Brain pericyte (primary cell): ENCODE measurements at regions not wholly inside any gene's neighbourhood (a gene's known extent, or its start where the extent isn't known, plus 50 kb on each side); places are given as distances from the start of the nearest gene placed in this dataset.

Source experiments
- DNase-seq: peaks from one replicate; pipeline ENCODE4 v3.0.0-alpha.2; 2012; ENCODE audit warnings: low read depth, low spot score

GRCh38 chr2:2871480-2872308, 505.9 kb downstream of the EIPR1 start:
- DNase-seq: no peak

- no peak for DNase-seq
These were observed 507.5 kb downstream of the EIPR1 start for GRCh38 chr2:2870106-2870505.

GRCh38 chr2:2869553-2869952, 508.1 kb downstream of the EIPR1 start:
- DNase-seq: no peak

GRCh38 chr2:2868085-2868484, 509.5 kb downstream of the EIPR1 start:
- DNase-seq: no peak

GRCh38 chr2:2867397-2867979, 510.1 kb downstream of the EIPR1 start:
- DNase-seq: no peak

GRCh38 chr2:2866459-2866858, 511.2 kb downstream of the EIPR1 start:
- DNase-seq: no peak

GRCh38 chr2:2862386-2862785, 515.2 kb downstream of the EIPR1 start:
- DNase-seq: no peak

GRCh38 chr2:2861666-2862240, 515.9 kb downstream of the EIPR1 start:
- DNase-seq: no peak

GRCh38 chr2:2860589-2861300, 516.9 kb downstream of the EIPR1 start:
- no peak for DNase-seq

- no peak for DNase-seq
These were observed 517.9 kb downstream of the EIPR1 start for GRCh38 chr2:2859732-2860131.

- DNase-seq: no peak
These were observed 518.5 kb downstream of the EIPR1 start for GRCh38 chr2:2859164-2859563.

- no peak for DNase-seq
These were observed 520.7 kb downstream of the EIPR1 start for GRCh38 chr2:2856723-2857415.

GRCh38 chr2:2855297-2855696, 522.3 kb downstream of the EIPR1 start:
- DNase-seq: no peak

- no peak for DNase-seq
These were observed 522.3 kb upstream of the MYT1L start for GRCh38 chr2:2853346-2853745.

- DNase-seq: no peak
These were observed 521.0 kb upstream of the MYT1L start for GRCh38 chr2:2851806-2852777.

- no peak for DNase-seq
These were observed 520.2 kb upstream of the MYT1L start for GRCh38 chr2:2851316-2851715.

- DNase-seq: no peak
These were observed 519.8 kb upstream of the MYT1L start for GRCh38 chr2:2850859-2851258.

GRCh38 chr2:2850218-2850755, 519.2 kb upstream of the MYT1L start:
- DNase-seq: no peak

GRCh38 chr2:2849464-2850217, 518.6 kb upstream of the MYT1L start:
- no peak for DNase-seq
